ENCODE measurements at regions not wholly inside any gene's neighbourhood (a gene's known extent, or its start where the extent isn't known, plus 50 kb on each side); places are given as distances from the start of the nearest gene placed in this dataset.
"Not testable (repeated sequence)": the region's sequence is repeated elsewhere in the genome, so short reads cannot be mapped to it uniquely, and the experiment has no call there.

GRCh38 chr1:191432817-191433216 lies 725.4 kb upstream of the RGS18 start:
- no peak for DNase-seq
- Mint-ChIP-seq H3K27me3 (ENCODE audit: low read depth) (no peaks in the 10 kb centered on the region), H3K27ac (no peak overlapping the region), H3K36me3 (ENCODE audit: low read depth) (no peaks in the 10 kb centered on the region), H3K9me3 (peaks cover 14% of the 10 kb centered on the region), H3K4me1 (ENCODE audit: low read depth) (no peaks in the 10 kb centered on the region), H3K4me3 (no peak overlapping the region)
- intact Hi-C loops (cut with micrococcal nuclease) = no loop called here
- CTCF ChIA-PET = no interaction called here

GRCh38 chr1:191438979-191439378 lies 719.3 kb upstream of the RGS18 start:
- Mint-ChIP-seq H3K27me3 (ENCODE audit: low read depth) (no peaks in the 10 kb centered on the region), H3K27ac (no peak overlapping the region), H3K4me3 (no peak overlapping the region), H3K4me1 (ENCODE audit: low read depth) (no peaks in the 10 kb centered on the region), H3K36me3 (ENCODE audit: low read depth) (no peaks in the 10 kb centered on the region), H3K9me3 (peaks cover 24% of the 10 kb centered on the region)
- CTCF ChIA-PET = no interaction called here
- intact Hi-C loops (cut with micrococcal nuclease) = no loop called here
- DNase-seq = no peak

GRCh38 chr1:191448279-191448678 lies 710.0 kb upstream of the RGS18 start:
- H3K4me3 Mint-ChIP-seq; intact Hi-C loops (cut with micrococcal nuclease); H3K36me3 Mint-ChIP-seq (ENCODE audit: low read depth); H3K4me1 Mint-ChIP-seq (ENCODE audit: low read depth); H3K27me3 Mint-ChIP-seq (ENCODE audit: low read depth); CTCF ChIA-PET; H3K27ac Mint-ChIP-seq; DNase-seq: not testable (repeated sequence)
- H3K9me3 Mint-ChIP-seq = peaks cover 11% of the 10 kb centered on the region

GRCh38 chr1:191452586-191452985 lies 705.7 kb upstream of the RGS18 start:
- CTCF ChIA-PET = no interaction called here
- no peak overlapping the region for H3K27ac Mint-ChIP-seq
- H3K27me3 Mint-ChIP-seq (ENCODE audit: low read depth) = no peaks in the 10 kb centered on the region
- H3K4me3 Mint-ChIP-seq = no peak overlapping the region
- intact Hi-C loops (cut with micrococcal nuclease) = no loop called here
- H3K9me3 Mint-ChIP-seq = peaks cover 6% of the 10 kb centered on the region
- no peaks in the 10 kb centered on the region for H3K4me1 Mint-ChIP-seq (ENCODE audit: low read depth)
- no peak for DNase-seq
- no peaks in the 10 kb centered on the region for H3K36me3 Mint-ChIP-seq (ENCODE audit: low read depth)

- Mint-ChIP-seq H3K36me3 (ENCODE audit: low read depth) (no peaks in the 10 kb centered on the region), H3K9me3 (peaks cover 6% of the 10 kb centered on the region), H3K27ac (no peak overlapping the region), H3K4me3 (no peak overlapping the region), H3K4me1 (ENCODE audit: low read depth) (no peaks in the 10 kb centered on the region), H3K27me3 (ENCODE audit: low read depth) (no peaks in the 10 kb centered on the region)
- no peak for DNase-seq
- CTCF ChIA-PET = no interaction called here
- intact Hi-C loops (cut with micrococcal nuclease) = no loop called here
Measured at GRCh38 chr1:191453487-191453886, 704.8 kb upstream of the RGS18 start.

- intact Hi-C loops (cut with micrococcal nuclease) = no loop called here
Measured at GRCh38 chr1:191457889-191458288, 700.4 kb upstream of the RGS18 start.

GRCh38 chr1:191460234-191460633 lies 698.0 kb upstream of the RGS18 start:
- CTCF ChIA-PET = interaction anchor here (1.0 kb wide), 1 partner anchor 74 kb away, joined by 3 read pairs; no protein-coding TSS in a partner anchor
- H3K4me3 Mint-ChIP-seq = no peak overlapping the region
- intact Hi-C loops (cut with micrococcal nuclease) = no loop called here
- no peaks in the 10 kb centered on the region for H3K27me3 Mint-ChIP-seq (ENCODE audit: low read depth)
- no peak for DNase-seq
- H3K9me3 Mint-ChIP-seq = peaks cover 3% of the 10 kb centered on the region
- no peaks in the 10 kb centered on the region for H3K4me1 Mint-ChIP-seq (ENCODE audit: low read depth)
- H3K36me3 Mint-ChIP-seq (ENCODE audit: low read depth) = no peaks in the 10 kb centered on the region
- no peak overlapping the region for H3K27ac Mint-ChIP-seq

More at GRCh38 chr1:191457889-191458288, 700.4 kb upstream of the RGS18 start:
- H3K4me1 Mint-ChIP-seq (ENCODE audit: low read depth) = no peaks in the 10 kb centered on the region
- no peaks in the 10 kb centered on the region for H3K36me3 Mint-ChIP-seq (ENCODE audit: low read depth)
- H3K9me3 Mint-ChIP-seq = peaks cover 7% of the 10 kb centered on the region
- no peaks in the 10 kb centered on the region for H3K27me3 Mint-ChIP-seq (ENCODE audit: low read depth)
- CTCF ChIA-PET = no interaction called here
- no peak overlapping the region for H3K4me3 Mint-ChIP-seq
- no peak for DNase-seq
- H3K27ac Mint-ChIP-seq = no peak overlapping the region

- intact Hi-C loops (cut with micrococcal nuclease) = no loop called here
- Mint-ChIP-seq H3K27ac (no peak overlapping the region), H3K4me1 (ENCODE audit: low read depth) (no peaks in the 10 kb centered on the region), H3K4me3 (no peak overlapping the region), H3K9me3 (peaks cover 7% of the 10 kb centered on the region), H3K27me3 (ENCODE audit: low read depth) (no peaks in the 10 kb centered on the region), H3K36me3 (ENCODE audit: low read depth) (no peaks in the 10 kb centered on the region)
- DNase-seq = no peak
- CTCF ChIA-PET = no interaction called here
Measured at GRCh38 chr1:191483988-191484387, 674.3 kb upstream of the RGS18 start.

- H3K4me3 Mint-ChIP-seq = no peak overlapping the region
- intact Hi-C loops (cut with micrococcal nuclease) = no loop called here
- no peak for DNase-seq
- CTCF ChIA-PET = no interaction called here
- H3K36me3 Mint-ChIP-seq (ENCODE audit: low read depth) = no peaks in the 10 kb centered on the region
- H3K27ac Mint-ChIP-seq = no peak overlapping the region
- H3K27me3 Mint-ChIP-seq (ENCODE audit: low read depth) = no peaks in the 10 kb centered on the region
- no peaks in the 10 kb centered on the region for H3K4me1 Mint-ChIP-seq (ENCODE audit: low read depth)
- H3K9me3 Mint-ChIP-seq = peaks cover 12% of the 10 kb centered on the region
Measured at GRCh38 chr1:191490303-191490702, 668.0 kb upstream of the RGS18 start.

GRCh38 chr1:191495040-191495439 lies 663.2 kb upstream of the RGS18 start:
- H3K36me3 Mint-ChIP-seq (ENCODE audit: low read depth) = no peaks in the 10 kb centered on the region
- H3K4me1 Mint-ChIP-seq (ENCODE audit: low read depth) = no peaks in the 10 kb centered on the region
- no peaks in the 10 kb centered on the region for H3K27me3 Mint-ChIP-seq (ENCODE audit: low read depth)
- intact Hi-C loops (cut with micrococcal nuclease) = no loop called here
- peaks cover 7% of the 10 kb centered on the region for H3K9me3 Mint-ChIP-seq
- H3K27ac Mint-ChIP-seq = no peak overlapping the region
- H3K4me3 Mint-ChIP-seq = no peak overlapping the region
- CTCF ChIA-PET = no interaction called here
- no peak for DNase-seq

GRCh38 chr1:191498318-191498717 lies 659.9 kb upstream of the RGS18 start:
- no peaks in the 10 kb centered on the region for H3K36me3 Mint-ChIP-seq (ENCODE audit: low read depth)
- CTCF ChIA-PET = no interaction called here
- no peak for DNase-seq
- no peak overlapping the region for H3K27ac Mint-ChIP-seq
- no peak overlapping the region for H3K4me3 Mint-ChIP-seq
- H3K27me3 Mint-ChIP-seq (ENCODE audit: low read depth) = no peaks in the 10 kb centered on the region
- H3K4me1 Mint-ChIP-seq (ENCODE audit: low read depth) = no peaks in the 10 kb centered on the region
- intact Hi-C loops (cut with micrococcal nuclease) = no loop called here
- H3K9me3 Mint-ChIP-seq = peaks cover 5% of the 10 kb centered on the region

GRCh38 chr1:191498825-191499224 lies 659.4 kb upstream of the RGS18 start:
- DNase-seq = no peak
- CTCF ChIA-PET = no interaction called here
- intact Hi-C loops (cut with micrococcal nuclease) = no loop called here
- no peak overlapping the region for H3K27ac Mint-ChIP-seq
- no peak overlapping the region for H3K4me3 Mint-ChIP-seq
- peaks cover 5% of the 10 kb centered on the region for H3K9me3 Mint-ChIP-seq
- no peaks in the 10 kb centered on the region for H3K36me3 Mint-ChIP-seq (ENCODE audit: low read depth)
- no peaks in the 10 kb centered on the region for H3K27me3 Mint-ChIP-seq (ENCODE audit: low read depth)
- H3K4me1 Mint-ChIP-seq (ENCODE audit: low read depth) = no peaks in the 10 kb centered on the region

- CTCF ChIA-PET = no interaction called here
Measured at GRCh38 chr1:191504999-191505398, 653.3 kb upstream of the RGS18 start.

GRCh38 chr1:191508239-191508638 lies 650.0 kb upstream of the RGS18 start:
- Mint-ChIP-seq H3K27me3 (ENCODE audit: low read depth) (no peaks in the 10 kb centered on the region), H3K4me1 (ENCODE audit: low read depth) (no peaks in the 10 kb centered on the region), H3K9me3 (peaks cover 9% of the 10 kb centered on the region), H3K27ac (no peak overlapping the region), H3K4me3 (no peak overlapping the region), H3K36me3 (ENCODE audit: low read depth) (no peaks in the 10 kb centered on the region)
- CTCF ChIA-PET = no interaction called here
- DNase-seq = no peak
- intact Hi-C loops (cut with micrococcal nuclease) = no loop called here

More at GRCh38 chr1:191504999-191505398, 653.3 kb upstream of the RGS18 start:
- Mint-ChIP-seq H3K4me3 (no peak overlapping the region), H3K36me3 (ENCODE audit: low read depth) (no peaks in the 10 kb centered on the region), H3K27me3 (ENCODE audit: low read depth) (no peaks in the 10 kb centered on the region), H3K4me1 (ENCODE audit: low read depth) (no peaks in the 10 kb centered on the region), H3K9me3 (peaks cover 4% of the 10 kb centered on the region), H3K27ac (no peak overlapping the region)
- intact Hi-C loops (cut with micrococcal nuclease) = no loop called here
- no peak for DNase-seq

Data from activated naive CD4-positive, alpha-beta T cell treated with anti-CD3 and anti-CD28 coated beads for 36 hours (primary cell).